ENCODE measurements at regions not wholly inside any gene's neighbourhood (a gene's known extent, or its start where the extent isn't known, plus 50 kb on each side); places are given as distances from the start of the nearest gene placed in this dataset.

GRCh38 chr3:13710251-13710650 is 161.3 kb downstream of the FBLN2 start:
- TF ChIP-seq USF2 (IDR thresholded peaks at IDR 0.05; ENCODE audit: borderline replicate concordance, low read depth, low read length) (no peak), MXI1 (IDR thresholded peaks at IDR 0.05; ENCODE audit: low read depth, low read length) (no peak), POLR2AphosphoS5 (IDR thresholded peaks at IDR 0.05; ENCODE audit: low read depth, low read length) (no peak), USF1 (IDR thresholded peaks at IDR 0.05; ENCODE audit: borderline replicate concordance, low read depth) (no peak), PBX3 (IDR thresholded peaks at IDR 0.05) (no peak), NFIC (IDR thresholded peaks at IDR 0.05; ENCODE audit: borderline replicate concordance) (no peak), YY1 (IDR thresholded peaks at IDR 0.05; ENCODE audit: low read depth) (no peak), ELF1 (IDR thresholded peaks at IDR 0.05) (no peak), IRF3 (IDR thresholded peaks at IDR 0.05; ENCODE audit: low read depth, low read length) (no peak), SIN3A (IDR thresholded peaks at IDR 0.05; ENCODE audit: borderline replicate concordance, low read depth, low read length) (no peak), TCF12 (IDR thresholded peaks at IDR 0.05) (no peak), RFX5 (IDR thresholded peaks at IDR 0.05; ENCODE audit: low read length) (no peak), REST (IDR thresholded peaks at IDR 0.05; ENCODE audit: low read depth, low read length) (no peak), CHD2 (IDR thresholded peaks at IDR 0.05; ENCODE audit: low read length, partially characterized antibody) (no peak), TEAD4 (IDR thresholded peaks at IDR 0.05; ENCODE audit: borderline replicate concordance, insufficient read depth) (no peak)
- Histone ChIP-seq H3K79me2 (ENCODE audit: insufficient read depth) (no peaks in the 10 kb centered on the region), H3K27me3 (ENCODE audit: insufficient read depth) (no peaks in the 10 kb centered on the region), H3K9me3 (no peaks in the 10 kb centered on the region), H3F3A (replicated peaks; ENCODE audit: insufficient read depth) (no peaks in the 10 kb centered on the region), H3K4me3 (ENCODE audit: low read depth in 2 of 2, low read length in 1 of 2) (no peak overlapping the region), H3K9ac (no peak overlapping the region), H3K4me1 (ENCODE audit: control insufficient read depth in 1 of 2, insufficient read depth in 2 of 2, low read depth in 1 of 2, low read length in 1 of 2) (no peaks in the 10 kb centered on the region), H3K9me2 (no peaks in the 10 kb centered on the region), H4K20me1 (ENCODE audit: insufficient read depth) (no peaks in the 10 kb centered on the region), H3K27ac (ENCODE audit: low read depth in 2 of 2, low read length in 1 of 2) (no peak overlapping the region), H3K36me3 (replicated peaks in 1 of 2; ENCODE audit: control insufficient read depth in 1 of 2, insufficient read depth in 2 of 2, low read length in 1 of 2) (no peaks in the 10 kb centered on the region), H2AFZ (ENCODE audit: low read depth) (no peak overlapping the region), H3K4me2 (no peak overlapping the region)
- ChIA-PET CTCF (no interaction called here), POLR2A (no interaction called here)
- no peak for DNase-seq
- 0% methylated on average over 3 of the region's 3 CpGs for WGBS (ENCODE audit: low lambda C conversion rate)
